C4-2B (cell line): ENCODE measurements at regions not wholly inside any gene's neighbourhood (a gene's known extent, or its start where the extent isn't known, plus 50 kb on each side); places are given as distances from the start of the nearest gene placed in this dataset.

ENCODE experiments used
- CTCF ChIP-seq: fragments of 450-650 bp; conservative IDR thresholded peaks from 2 replicates; pipeline ENCODE4 v1.5.1; 2017; ENCODE audit warnings: mild to moderate bottlenecking
- ZFX ChIP-seq: fragments of 450-650 bp; IDR thresholded peaks from 2 replicates; pipeline ENCODE4 v1.6.1; 2017

GRCh38 chr4:125582302-125582701, 267.5 kb downstream of the FAT4 start:
- no peak for TF ChIP-seq CTCF
- TF ChIP-seq ZFX, result no peak
